ENCODE measurements at regions not wholly inside any gene's neighbourhood (a gene's known extent, or its start where the extent isn't known, plus 50 kb on each side); places are given as distances from the start of the nearest gene placed in this dataset.

DNA sequence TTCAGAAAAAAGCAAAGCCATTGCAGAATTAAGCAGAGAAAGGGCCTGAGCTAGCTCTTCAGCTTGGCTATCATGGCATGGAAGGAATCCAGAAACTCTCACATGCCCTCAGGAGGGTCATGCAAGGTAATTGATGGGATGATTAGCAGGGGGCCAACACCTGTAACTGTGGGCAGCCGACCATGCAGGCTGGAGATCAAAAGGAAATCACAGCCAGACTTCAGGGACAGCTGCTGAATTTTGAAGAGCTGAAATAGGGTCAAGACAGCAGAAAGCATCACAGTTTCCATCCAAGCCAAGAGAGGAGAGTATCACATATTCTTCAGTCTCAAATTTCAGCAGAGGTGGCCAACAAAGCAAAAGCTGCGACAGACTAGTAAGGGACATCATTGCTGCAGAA lies 239.6 kb upstream of the STEAP1 start:
- no peak overlapping the region for H3K4me3 ChIP-seq (ENCODE audit: low read depth, low read length)
- TF ChIP-seq, protein P1, sequence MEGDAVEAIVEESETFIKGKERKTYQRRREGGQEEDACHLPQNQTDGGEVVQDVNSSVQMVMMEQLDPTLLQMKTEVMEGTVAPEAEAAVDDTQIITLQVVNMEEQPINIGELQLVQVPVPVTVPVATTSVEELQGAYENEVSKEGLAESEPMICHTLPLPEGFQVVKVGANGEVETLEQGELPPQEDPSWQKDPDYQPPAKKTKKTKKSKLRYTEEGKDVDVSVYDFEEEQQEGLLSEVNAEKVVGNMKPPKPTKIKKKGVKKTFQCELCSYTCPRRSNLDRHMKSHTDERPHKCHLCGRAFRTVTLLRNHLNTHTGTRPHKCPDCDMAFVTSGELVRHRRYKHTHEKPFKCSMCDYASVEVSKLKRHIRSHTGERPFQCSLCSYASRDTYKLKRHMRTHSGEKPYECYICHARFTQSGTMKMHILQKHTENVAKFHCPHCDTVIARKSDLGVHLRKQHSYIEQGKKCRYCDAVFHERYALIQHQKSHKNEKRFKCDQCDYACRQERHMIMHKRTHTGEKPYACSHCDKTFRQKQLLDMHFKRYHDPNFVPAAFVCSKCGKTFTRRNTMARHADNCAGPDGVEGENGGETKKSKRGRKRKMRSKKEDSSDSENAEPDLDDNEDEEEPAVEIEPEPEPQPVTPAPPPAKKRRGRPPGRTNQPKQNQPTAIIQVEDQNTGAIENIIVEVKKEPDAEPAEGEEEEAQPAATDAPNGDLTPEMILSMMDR (IDR thresholded peaks at IDR 0.05; ENCODE audit: low read depth, low read length), result no peak
- in situ Hi-C loops (cut with HindIII; ENCODE audit: low sequenced_read_pairs), result no loop called here
- DNase-seq (ENCODE audit: low read depth, low spot score), result no peak

DNA sequence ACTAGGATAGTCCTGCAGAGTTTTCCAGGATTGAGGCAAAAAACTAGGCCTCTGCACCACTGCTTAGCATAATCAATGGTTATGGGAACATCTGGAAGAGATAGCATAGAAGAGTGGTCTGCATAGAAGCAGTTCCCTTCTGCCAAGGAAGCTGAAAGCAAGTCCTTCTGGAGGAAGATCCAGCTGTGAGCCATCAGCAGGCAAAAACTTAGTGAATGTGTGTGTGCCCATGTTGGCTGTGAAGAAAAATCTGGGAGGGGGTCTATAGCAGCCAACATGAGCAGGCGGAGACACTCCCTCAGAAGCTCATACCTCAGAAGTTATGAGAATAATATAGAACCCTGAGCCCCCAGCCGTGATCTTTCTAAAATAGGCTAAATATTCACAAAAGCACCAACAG lies 228.1 kb upstream of the STEAP1 start:
- DNase-seq (ENCODE audit: low read depth, low spot score), result no peak
- in situ Hi-C loops (cut with HindIII; ENCODE audit: low sequenced_read_pairs), result no loop called here
- no peak overlapping the region for H3K4me3 ChIP-seq (ENCODE audit: low read depth, low read length)
- TF ChIP-seq, protein P1 (IDR thresholded peaks at IDR 0.05; ENCODE audit: low read depth, low read length), result no peak

DNA sequence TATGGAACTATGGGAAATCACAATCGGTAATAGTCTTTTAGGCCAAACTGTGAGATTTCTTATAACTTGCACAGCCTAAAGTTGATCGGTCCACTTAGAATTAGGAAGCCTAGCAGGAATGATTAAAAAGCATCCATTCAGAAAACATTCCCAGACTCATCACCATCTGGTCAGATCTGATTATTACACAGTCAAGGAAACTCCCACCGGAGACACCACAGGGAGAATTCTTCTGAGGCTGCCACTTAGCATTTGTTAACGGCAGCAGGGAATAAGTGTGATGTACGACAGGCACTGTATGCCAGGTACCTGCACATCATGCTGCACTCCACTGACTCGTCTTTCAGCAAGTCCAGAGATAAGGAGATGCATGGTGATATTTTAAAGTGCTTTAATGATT lies 227.6 kb upstream of the STEAP1 start:
- in situ Hi-C loops (cut with HindIII; ENCODE audit: low sequenced_read_pairs), result no loop called here
- TF ChIP-seq, protein P1 (IDR thresholded peaks at IDR 0.05; ENCODE audit: low read depth, low read length), result no peak
- no peak overlapping the region for H3K4me3 ChIP-seq (ENCODE audit: low read depth, low read length)
- DNase-seq (ENCODE audit: low read depth, low spot score), result no peak

- TF ChIP-seq, protein P1 (IDR thresholded peaks at IDR 0.05; ENCODE audit: low read depth, low read length), result no peak
- no peak overlapping the region for H3K4me3 ChIP-seq (ENCODE audit: low read depth, low read length)
- in situ Hi-C loops (cut with HindIII; ENCODE audit: low sequenced_read_pairs), result no loop called here
- no peak for DNase-seq (ENCODE audit: low read depth, low spot score)
These were observed 226.5 kb upstream of the STEAP1 start for GRCh38 chr7:89927762-89928161.

- DNase-seq (ENCODE audit: low read depth, low spot score), result no peak
- in situ Hi-C loops (cut with HindIII; ENCODE audit: low sequenced_read_pairs), result no loop called here
- TF ChIP-seq, protein P1 (IDR thresholded peaks at IDR 0.05; ENCODE audit: low read depth, low read length), result no peak
- H3K4me3 ChIP-seq (ENCODE audit: low read depth, low read length), result no peak overlapping the region
These were observed 225.8 kb upstream of the STEAP1 start for GRCh38 chr7:89928451-89928850.

DNA sequence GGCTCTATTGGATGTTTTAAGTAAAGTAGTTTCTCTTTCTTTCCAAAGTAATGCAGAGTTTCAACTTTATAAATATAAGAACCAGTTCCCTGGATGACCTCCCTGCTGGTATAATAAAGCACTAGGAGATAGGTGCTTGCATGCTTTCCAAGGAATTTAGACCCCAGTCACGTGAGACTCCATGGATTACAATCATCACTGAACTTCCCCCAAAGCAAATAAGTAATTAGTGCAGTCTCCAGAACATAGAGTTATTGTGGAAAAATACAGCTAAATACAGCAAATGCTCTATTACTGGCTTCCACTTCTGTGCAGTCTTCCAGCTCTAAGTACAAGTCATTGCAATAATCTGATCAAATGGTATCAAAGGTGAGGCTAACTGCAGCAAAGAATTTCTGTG lies 220.2 kb upstream of the STEAP1 start:
- DNase-seq (ENCODE audit: low read depth, low spot score), result no peak
- in situ Hi-C loops (cut with HindIII; ENCODE audit: low sequenced_read_pairs), result no loop called here
- TF ChIP-seq, protein P1 (IDR thresholded peaks at IDR 0.05; ENCODE audit: low read depth, low read length), result no peak
- H3K4me3 ChIP-seq (ENCODE audit: low read depth, low read length), result no peak overlapping the region

- TF ChIP-seq, protein P1 (IDR thresholded peaks at IDR 0.05; ENCODE audit: low read depth, low read length), result no peak
- in situ Hi-C loops (cut with HindIII; ENCODE audit: low sequenced_read_pairs), result no loop called here
- no peak overlapping the region for H3K4me3 ChIP-seq (ENCODE audit: low read depth, low read length)
- no peak for DNase-seq (ENCODE audit: low read depth, low spot score)
These were observed 210.7 kb upstream of the STEAP1 start for GRCh38 chr7:89943525-89944050.

Data from astrocyte of the spinal cord (primary cell).